ENCODE measurements at regions not wholly inside any gene's neighbourhood (a gene's known extent, or its start where the extent isn't known, plus 50 kb on each side); places are given as distances from the start of the nearest gene placed in this dataset.
"Not testable (repeated sequence)": the region's sequence is repeated elsewhere in the genome, so short reads cannot be mapped to it uniquely, and the experiment has no call there.

GRCh38 chr3:78497767-78498166 lies 1270.0 kb downstream of the ROBO1 start:
- no peak for FAIRE-seq
- no peak for DNase-seq (ENCODE audit: insufficient read length, low spot score)
- no peak for TF ChIP-seq CTCF (IDR thresholded peaks at IDR 0.05; ENCODE audit: insufficient read depth, missing control alignments)

GRCh38 chr3:78506061-78506460 lies 1261.7 kb downstream of the ROBO1 start:
- FAIRE-seq: no peak
- no peak for TF ChIP-seq CTCF (IDR thresholded peaks at IDR 0.05; ENCODE audit: insufficient read depth, missing control alignments)
- DNase-seq (ENCODE audit: insufficient read length, low spot score): no peak

- FAIRE-seq: no peak
- no peak for DNase-seq (ENCODE audit: insufficient read length, low spot score)
- TF ChIP-seq CTCF (IDR thresholded peaks at IDR 0.05; ENCODE audit: insufficient read depth, missing control alignments): no peak
Observed at GRCh38 chr3:78506581-78507195, 1261.1 kb downstream of the ROBO1 start.

GRCh38 chr3:78507196-78507984 lies 1260.4 kb downstream of the ROBO1 start:
- DNase-seq (ENCODE audit: insufficient read length, low spot score) (no peak), FAIRE-seq (no peak)
- no peak for TF ChIP-seq CTCF (IDR thresholded peaks at IDR 0.05; ENCODE audit: insufficient read depth, missing control alignments)

- TF ChIP-seq CTCF (IDR thresholded peaks at IDR 0.05; ENCODE audit: insufficient read depth, missing control alignments): no peak
- no peak for DNase-seq (ENCODE audit: insufficient read length, low spot score)
- no peak for FAIRE-seq
Observed at GRCh38 chr3:78511840-78512239, 1256.0 kb downstream of the ROBO1 start.

GRCh38 chr3:78512786-78513185 lies 1255.0 kb downstream of the ROBO1 start:
- not testable (repeated sequence) for FAIRE-seq; DNase-seq (ENCODE audit: insufficient read length, low spot score)

GRCh38 chr3:78516437-78516836 lies 1251.4 kb downstream of the ROBO1 start:
- FAIRE-seq: no peak
- no peak for TF ChIP-seq CTCF (IDR thresholded peaks at IDR 0.05; ENCODE audit: insufficient read depth, missing control alignments)
- no peak for DNase-seq (ENCODE audit: insufficient read length, low spot score)

Data from D721Med (cell line).